ENCODE measurements at regions not wholly inside any gene's neighbourhood (a gene's known extent, or its start where the extent isn't known, plus 50 kb on each side); places are given as distances from the start of the nearest gene placed in this dataset.

DNA sequence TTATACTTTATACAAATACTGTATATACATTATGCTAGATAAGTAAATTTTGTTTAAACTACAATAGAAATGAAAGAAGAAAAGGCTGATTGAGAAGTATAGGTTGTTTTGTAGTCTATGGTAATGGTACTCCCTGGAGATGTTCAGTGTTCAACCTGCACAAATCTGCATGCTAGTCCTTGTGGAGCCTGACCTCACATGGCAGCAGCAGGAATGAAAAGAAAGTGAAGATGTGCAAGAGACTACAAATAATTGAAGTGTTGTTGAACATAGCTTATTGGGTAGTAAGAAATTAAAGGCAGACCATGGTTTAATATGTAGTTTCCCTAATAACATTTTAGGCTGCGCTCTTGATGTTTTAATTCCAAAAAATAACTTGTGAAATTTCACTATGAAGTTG is 201.2 kb downstream of the TGFB2 start:
- TF ChIP-seq POLR2A (IDR thresholded peaks at IDR 0.05): no peak
- no peak for TF ChIP-seq POLR2AphosphoS5 (IDR thresholded peaks at IDR 0.05)
- TF ChIP-seq, protein P1, sequence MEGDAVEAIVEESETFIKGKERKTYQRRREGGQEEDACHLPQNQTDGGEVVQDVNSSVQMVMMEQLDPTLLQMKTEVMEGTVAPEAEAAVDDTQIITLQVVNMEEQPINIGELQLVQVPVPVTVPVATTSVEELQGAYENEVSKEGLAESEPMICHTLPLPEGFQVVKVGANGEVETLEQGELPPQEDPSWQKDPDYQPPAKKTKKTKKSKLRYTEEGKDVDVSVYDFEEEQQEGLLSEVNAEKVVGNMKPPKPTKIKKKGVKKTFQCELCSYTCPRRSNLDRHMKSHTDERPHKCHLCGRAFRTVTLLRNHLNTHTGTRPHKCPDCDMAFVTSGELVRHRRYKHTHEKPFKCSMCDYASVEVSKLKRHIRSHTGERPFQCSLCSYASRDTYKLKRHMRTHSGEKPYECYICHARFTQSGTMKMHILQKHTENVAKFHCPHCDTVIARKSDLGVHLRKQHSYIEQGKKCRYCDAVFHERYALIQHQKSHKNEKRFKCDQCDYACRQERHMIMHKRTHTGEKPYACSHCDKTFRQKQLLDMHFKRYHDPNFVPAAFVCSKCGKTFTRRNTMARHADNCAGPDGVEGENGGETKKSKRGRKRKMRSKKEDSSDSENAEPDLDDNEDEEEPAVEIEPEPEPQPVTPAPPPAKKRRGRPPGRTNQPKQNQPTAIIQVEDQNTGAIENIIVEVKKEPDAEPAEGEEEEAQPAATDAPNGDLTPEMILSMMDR (IDR thresholded peaks at IDR 0.05): peak in 1 of 6 experiments; percentile 5
- TF ChIP-seq EP300 (IDR thresholded peaks at IDR 0.05): no peak

DNA sequence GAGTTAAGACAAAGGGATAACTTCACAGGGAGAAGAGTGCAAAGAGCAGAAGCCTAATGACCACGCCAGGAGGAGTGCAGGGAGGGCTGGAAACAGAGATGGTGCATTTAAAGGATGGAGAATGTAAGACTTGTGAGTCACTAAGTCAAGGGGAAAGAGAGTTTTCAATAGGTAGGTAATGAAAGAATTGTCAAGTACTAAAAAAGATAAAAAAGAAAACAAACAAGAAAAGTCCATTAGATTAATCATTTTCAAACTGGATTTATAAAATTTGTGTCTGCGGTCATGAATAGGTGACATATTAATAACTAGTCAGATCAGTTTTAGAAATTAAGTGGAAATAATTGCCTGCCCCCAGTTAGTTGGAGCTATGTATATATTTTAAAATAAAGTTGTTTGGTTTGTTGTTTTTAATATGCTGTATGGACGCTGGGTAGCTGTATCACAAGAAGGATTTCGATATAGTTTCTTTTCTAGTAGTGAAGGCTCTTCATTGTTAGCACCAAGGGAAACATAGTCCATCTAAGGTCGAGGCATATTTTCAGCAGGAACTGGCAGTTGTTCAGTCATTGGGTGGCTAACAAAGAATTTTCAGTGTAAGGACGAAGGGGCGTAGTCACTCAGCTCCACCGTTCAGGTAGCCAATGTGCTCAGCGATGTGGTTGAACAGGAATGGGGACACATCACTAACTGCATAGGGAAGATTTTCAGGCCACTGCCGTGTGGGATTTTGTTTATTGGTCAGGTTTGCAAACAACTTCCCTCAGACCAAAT is 203.0 kb downstream of the TGFB2 start:
- Histone ChIP-seq H3K9me3 (no peaks in the 10 kb centered on the region), H3K36me3 (no peaks in the 10 kb centered on the region), H3K27me3 (no peaks in the 10 kb centered on the region), H3K4me1 (peaks cover 0 to 6% (median 0%) of the 10 kb centered on the region in 4 donors), H3K4me3 (no peak overlapping the region), H3K27ac (no peak overlapping the region)
- WGBS, 2 donors: 61 to 75% methylated on average over 10 of the region's 10 CpGs
- TF ChIP-seq POLR2AphosphoS5 (IDR thresholded peaks at IDR 0.05) (no peak), EP300 (IDR thresholded peaks at IDR 0.05) (no peak), POLR2A (IDR thresholded peaks at IDR 0.05) (no peak)
- TF ChIP-seq, protein P1 (IDR thresholded peaks at IDR 0.05): no peak
- DNase-seq: no peak
- ATAC-seq (ENCODE audit: low FRiP score in 2 of 2): no peak

More for the DNA sequence above, 201.2 kb downstream of the TGFB2 start:
- H3K27ac ChIP-seq: no peak overlapping the region
- H3K4me3 ChIP-seq: no peak overlapping the region
- H3K27me3 ChIP-seq: no peaks in the 10 kb centered on the region
- no peak for ATAC-seq (ENCODE audit: low FRiP score in 2 of 2)
- peaks cover 0 to 6% (median 0%) of the 10 kb centered on the region in 4 donors for H3K4me1 ChIP-seq
- H3K9me3 ChIP-seq: no peaks in the 10 kb centered on the region
- 98 to 100% methylated on average over 1 of the region's 1 CpG for WGBS, 2 donors
- H3K36me3 ChIP-seq: no peaks in the 10 kb centered on the region
- no peak for DNase-seq

DNA sequence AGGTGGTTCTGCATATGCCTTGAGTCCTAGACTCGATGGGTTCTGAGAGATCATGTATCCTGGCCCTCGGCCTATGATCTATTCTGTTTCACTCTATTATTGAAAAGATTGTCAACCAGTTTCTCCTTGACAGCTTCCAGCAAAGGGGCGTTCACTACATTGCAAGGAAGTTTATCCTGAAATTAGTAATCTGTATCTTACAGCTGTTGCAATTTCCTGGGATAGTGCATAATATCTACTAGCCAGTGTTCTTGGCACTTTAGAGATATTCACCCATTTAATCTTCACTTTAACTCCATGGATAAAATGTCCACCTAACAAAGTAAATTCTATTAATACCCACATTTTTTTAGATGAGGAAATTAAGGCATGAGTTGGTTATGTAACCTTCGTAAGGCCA is 203.6 kb downstream of the TGFB2 start:
- TF ChIP-seq, protein P1 (IDR thresholded peaks at IDR 0.05): no peak
- TF ChIP-seq EP300 (IDR thresholded peaks at IDR 0.05) (peak in 2 of 4 donors; percentile 31 to 45), POLR2A (IDR thresholded peaks at IDR 0.05) (no peak)
- Histone ChIP-seq H3K36me3 (no peaks in the 10 kb centered on the region), H3K27ac (no peak overlapping the region), H3K27me3 (no peaks in the 10 kb centered on the region), H3K9me3 (no peaks in the 10 kb centered on the region), H3K4me1 (peaks cover 0 to 6% (median 0%) of the 10 kb centered on the region in 4 donors), H3K4me3 (no peak overlapping the region)
- ATAC-seq (ENCODE audit: low FRiP score in 2 of 2) (no peak), DNase-seq (no peak)
- WGBS, 2 donors: 77 to 78% methylated on average over 4 of the region's 4 CpGs

DNA sequence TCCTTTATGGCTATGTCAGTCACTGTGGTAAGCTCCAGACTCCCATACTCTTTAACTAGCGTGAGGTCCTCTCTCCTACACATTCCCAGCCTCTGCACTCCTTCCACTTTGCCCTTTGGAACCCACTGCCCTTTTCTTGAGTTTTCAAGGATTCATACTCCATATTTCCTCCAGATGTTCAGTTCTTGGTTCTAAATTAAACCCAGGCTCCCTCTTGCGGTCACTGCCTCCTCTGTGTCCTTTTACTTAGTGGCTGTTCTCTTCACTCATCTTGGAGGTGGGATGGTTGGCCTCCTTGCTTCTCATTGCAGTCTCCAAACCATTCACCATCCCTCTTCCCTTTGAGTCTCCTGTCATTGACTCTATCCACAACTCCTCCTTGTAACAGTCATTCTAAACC is 208.1 kb downstream of the TGFB2 start:
- WGBS, 2 donors: 93 to 94% methylated on average over 2 of the region's 2 CpGs
- Histone ChIP-seq H3K4me1 (peaks cover 0 to 6% (median 0%) of the 10 kb centered on the region in 4 donors), H3K36me3 (no peaks in the 10 kb centered on the region), H3K27ac (no peak overlapping the region), H3K9me3 (no peaks in the 10 kb centered on the region), H3K4me3 (no peak overlapping the region), H3K27me3 (no peaks in the 10 kb centered on the region)
- TF ChIP-seq POLR2AphosphoS5 (IDR thresholded peaks at IDR 0.05) (no peak), POLR2A (IDR thresholded peaks at IDR 0.05) (no peak), EP300 (IDR thresholded peaks at IDR 0.05) (no peak)
- TF ChIP-seq, protein P1 (IDR thresholded peaks at IDR 0.05): no peak
- DNase-seq (no peak), ATAC-seq (ENCODE audit: low FRiP score in 2 of 2) (no peak)

DNA sequence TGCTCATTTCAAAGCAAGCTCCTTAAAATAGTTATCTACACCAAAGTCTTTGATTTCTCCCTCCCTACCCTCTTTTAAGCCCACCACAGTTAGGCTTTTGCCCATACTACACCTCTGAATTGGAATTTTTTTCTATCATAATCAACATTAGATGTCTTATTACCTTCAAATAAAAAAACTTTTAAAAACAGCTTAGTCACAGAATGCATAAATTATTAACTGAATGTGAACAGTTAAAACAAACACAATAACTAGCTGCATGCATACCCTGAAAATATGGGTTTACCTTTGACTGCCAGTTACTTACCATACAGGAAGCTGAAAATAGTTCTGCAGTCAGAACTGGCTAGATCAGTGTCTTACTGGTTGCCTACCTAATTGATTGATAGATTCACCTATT is 210.9 kb downstream of the TGFB2 start:
- no peak for DNase-seq
- Histone ChIP-seq H3K9me3 (no peaks in the 10 kb centered on the region), H3K36me3 (no peaks in the 10 kb centered on the region), H3K4me3 (no peak overlapping the region), H3K27me3 (no peaks in the 10 kb centered on the region), H3K4me1 (peaks cover 0 to 2% (median 0%) of the 10 kb centered on the region in 4 donors), H3K27ac (no peak overlapping the region)
- no peak for ATAC-seq (ENCODE audit: low FRiP score in 2 of 2)
- no peak for TF ChIP-seq EP300 (IDR thresholded peaks at IDR 0.05)
- TF ChIP-seq POLR2AphosphoS5 (IDR thresholded peaks at IDR 0.05): no peak
- TF ChIP-seq, protein P1 (IDR thresholded peaks at IDR 0.05): no peak
- TF ChIP-seq POLR2A (IDR thresholded peaks at IDR 0.05): no peak

Measured in upper lobe of left lung (tissue), 6 donors.